Stomach (tissue), 4 donors: ENCODE measurements at regions not wholly inside any gene's neighbourhood (a gene's known extent, or its start where the extent isn't known, plus 50 kb on each side); places are given as distances from the start of the nearest gene placed in this dataset.

Source experiments
- CTCF ChIP-seq, 7 experiments: fragments of 450-650 bp in 4 of 7; fragments of 200-600 bp in 3 of 7; sonication (generic) in 3 of 7; IDR thresholded peaks; one replicate each; pipeline ENCODE4 v1.5.1; 2016 to 2019; ENCODE audit warnings: antibody characterized with exemption in 7 of 7, control low read depth in 2 of 7, mild to moderate bottlenecking in 1 of 7
- POLR2A ChIP-seq, 4 donors: fragments of 450-650 bp; IDR thresholded peaks; one replicate each; pipeline ENCODE4 v1.6.1; 2016; ENCODE audit warnings: antibody characterized with exemption in 4 of 4, control low read depth in 2 of 4, mild to moderate bottlenecking in 1 of 4, moderate library complexity in 1 of 4
- POLR2AphosphoS5 ChIP-seq, 3 donors: sonication (generic); formaldehyde crosslinking; IDR thresholded peaks; one replicate each; pipeline ENCODE4 v1.6.1; 2016; ENCODE audit warnings: antibody characterized with exemption in 3 of 3

- no peak for TF ChIP-seq CTCF (IDR thresholded peaks at IDR 0.05)
- TF ChIP-seq POLR2A (IDR thresholded peaks at IDR 0.05) = no peak
- no peak for TF ChIP-seq POLR2AphosphoS5 (IDR thresholded peaks at IDR 0.05)
These were observed 72.0 kb upstream of the F13A1 start for GRCh38 chr6:6392214-6393068.
